ENCODE measurements at regions not wholly inside any gene's neighbourhood (a gene's known extent, or its start where the extent isn't known, plus 50 kb on each side); places are given as distances from the start of the nearest gene placed in this dataset.
A peak's percentile ranks its signal among the peaks of the same experiment; 100 is the strongest.

DNA sequence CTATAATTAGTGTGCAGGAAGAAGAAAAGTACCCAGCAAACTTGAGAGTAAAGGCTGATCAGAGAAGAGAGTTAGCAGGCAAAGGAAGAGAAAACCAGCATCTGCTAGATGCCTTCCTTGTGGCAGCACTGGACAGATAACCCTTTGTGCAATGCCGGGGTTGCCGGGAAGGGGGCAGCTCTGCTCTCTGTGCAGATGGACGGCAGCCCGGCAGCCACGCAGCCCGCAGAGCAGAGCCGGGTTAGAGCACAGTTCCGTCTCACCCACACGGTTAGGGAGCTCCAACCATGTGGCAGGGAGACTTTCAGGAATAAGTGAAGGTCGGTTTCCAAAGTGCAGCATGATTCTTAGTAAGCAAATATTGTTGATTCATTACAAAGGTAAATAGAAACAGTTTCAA, 80.0 kb upstream of the RPS6KA2 start:
- TF ChIP-seq, protein P1, sequence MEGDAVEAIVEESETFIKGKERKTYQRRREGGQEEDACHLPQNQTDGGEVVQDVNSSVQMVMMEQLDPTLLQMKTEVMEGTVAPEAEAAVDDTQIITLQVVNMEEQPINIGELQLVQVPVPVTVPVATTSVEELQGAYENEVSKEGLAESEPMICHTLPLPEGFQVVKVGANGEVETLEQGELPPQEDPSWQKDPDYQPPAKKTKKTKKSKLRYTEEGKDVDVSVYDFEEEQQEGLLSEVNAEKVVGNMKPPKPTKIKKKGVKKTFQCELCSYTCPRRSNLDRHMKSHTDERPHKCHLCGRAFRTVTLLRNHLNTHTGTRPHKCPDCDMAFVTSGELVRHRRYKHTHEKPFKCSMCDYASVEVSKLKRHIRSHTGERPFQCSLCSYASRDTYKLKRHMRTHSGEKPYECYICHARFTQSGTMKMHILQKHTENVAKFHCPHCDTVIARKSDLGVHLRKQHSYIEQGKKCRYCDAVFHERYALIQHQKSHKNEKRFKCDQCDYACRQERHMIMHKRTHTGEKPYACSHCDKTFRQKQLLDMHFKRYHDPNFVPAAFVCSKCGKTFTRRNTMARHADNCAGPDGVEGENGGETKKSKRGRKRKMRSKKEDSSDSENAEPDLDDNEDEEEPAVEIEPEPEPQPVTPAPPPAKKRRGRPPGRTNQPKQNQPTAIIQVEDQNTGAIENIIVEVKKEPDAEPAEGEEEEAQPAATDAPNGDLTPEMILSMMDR (IDR thresholded peaks at IDR 0.05), result peak; percentile 29 to 65 (median 51)
- no peak for TF ChIP-seq POLR2A (IDR thresholded peaks at IDR 0.05)
